ENCODE measurements at regions not wholly inside any gene's neighbourhood (a gene's known extent, or its start where the extent isn't known, plus 50 kb on each side); places are given as distances from the start of the nearest gene placed in this dataset.

- no peak for TF ChIP-seq HEYL (CRISPR knock-in tag; IDR thresholded peaks at IDR 0.05)
- no peak for TF ChIP-seq RNF2 (IDR thresholded peaks at IDR 0.05; ENCODE audit: borderline replicate concordance, low read depth)
- no peak for TF ChIP-seq CHD4 (IDR thresholded peaks at IDR 0.05; ENCODE audit: borderline replicate concordance)
- no peak for TF ChIP-seq E2F6 (IDR thresholded peaks at IDR 0.05; ENCODE audit: borderline replicate concordance, low read depth)
- no peak for TF ChIP-seq EP300 (IDR thresholded peaks at IDR 0.05)
- no peak for TF ChIP-seq CTCF (IDR thresholded peaks at IDR 0.05)
- no peak for TF ChIP-seq MAZ (IDR thresholded peaks at IDR 0.05; ENCODE audit: borderline replicate concordance, low read depth, low read length)
- H3K27ac ChIP-seq, result no peak overlapping the region
- H3K4me3 ChIP-seq, result no peak overlapping the region
- FAIRE-seq (no peak), ATAC-seq (no peak), DNase-seq (ENCODE audit: low read depth in 1 of 2, low spot score in 1 of 2) (no peak)
- no peaks in the 10 kb centered on the region for H3K4me1 ChIP-seq
- WGBS (ENCODE audit: missing lambda C conversion rate), result 0% methylated on average over 2 of the region's 2 CpGs
- no peak overlapping the region for H3K4me2 ChIP-seq
- H3K9me3 ChIP-seq, result no peaks in the 10 kb centered on the region
- ChIA-PET POLR2A (no interaction called here), CTCF (interaction anchor here (0.7 kb wide), 1 partner anchor 22 kb away, joined by 3 read pairs; no protein-coding TSS in a partner anchor)
Observed at GRCh38 chr11:81472646-81473045, 1261.0 kb downstream of the FAM181B start.

GRCh38 chr11:81470446-81470845 lies 1263.2 kb downstream of the FAM181B start:
- H3K4me3 ChIP-seq, result no peak overlapping the region
- H3K4me2 ChIP-seq, result no peak overlapping the region
- H3K27ac ChIP-seq, result no peak overlapping the region
- ChIA-PET POLR2A (no interaction called here), CTCF (no interaction called here)
- H3K9me3 ChIP-seq, result no peaks in the 10 kb centered on the region; the same call in 2 of the 3 replicates
- H3K4me1 ChIP-seq, result no peaks in the 10 kb centered on the region
- no peak for DNase-seq (ENCODE audit: low read depth in 1 of 2, low spot score in 1 of 2)
- WGBS (ENCODE audit: missing lambda C conversion rate), result 0% methylated on average over 3 of the region's 3 CpGs
- ATAC-seq, result no peak
- FAIRE-seq, result no peak
- TF ChIP-seq POLR2A (IDR thresholded peaks at IDR 0.05; ENCODE audit: low read length) (no peak), HES2 (IDR thresholded peaks at IDR 0.05) (no peak), FOSL2 (IDR thresholded peaks at IDR 0.05) (no peak), FOSL2 (CRISPR knock-in tag; IDR thresholded peaks at IDR 0.05) (no peak), MYC (IDR thresholded peaks at IDR 0.05; ENCODE audit: borderline replicate concordance, low read length) (no peak), KDM1A (IDR thresholded peaks at IDR 0.05; ENCODE audit: low read depth) (no peak), RCOR1 (IDR thresholded peaks at IDR 0.05; ENCODE audit: low read depth, low read length) (no peak), HMGXB4 (CRISPR knock-in tag; IDR thresholded peaks at IDR 0.05; ENCODE audit: borderline replicate concordance) (no peak), NFE2L2 (conservative IDR thresholded peaks at IDR 0.05; ENCODE audit: low read length) (no peak), BCL3 (IDR thresholded peaks at IDR 0.05) (no peak), POLR2AphosphoS2 (conservative IDR thresholded peaks at IDR 0.05; ENCODE audit: low read length) (no peak), NPAS2 (CRISPR knock-in tag; IDR thresholded peaks at IDR 0.05; ENCODE audit: borderline replicate concordance) (no peak), HDAC2 (IDR thresholded peaks at IDR 0.05) (no peak), REST (IDR thresholded peaks at IDR 0.05) (no peak), EHF (CRISPR knock-in tag; IDR thresholded peaks at IDR 0.05) (no peak)
